HepG2 (cell line): ENCODE measurements at regions not wholly inside any gene's neighbourhood (a gene's known extent, or its start where the extent isn't known, plus 50 kb on each side); places are given as distances from the start of the nearest gene placed in this dataset.

Experiments
- ATAC-seq: fragments of 200-7000 bp; cut with Tn5 transposase; 3 replicates; pipeline ENCODE4 v1.9.1; 2020; ENCODE audit warnings: mild to moderate bottlenecking, moderate library complexity
- BruUV-seq: library from RNA; stranded (reverse); fragments of 400-500 nt; replicated peaks from 2 replicates; lab custom pipeline; 2021; lab: Mats Ljungman, UMichigan
- CTCF ChIA-PET: fragments of 300-600 bp; formaldehyde crosslinking; extraction: SDS; loops from one replicate; lab custom pipeline; 2021; ENCODE audit warnings: low total read pairs, inconsistent platforms, low intra/inter-chr PET ratio; lab: Yijun Ruan, JAX
- POLR2A ChIA-PET: fragments of 350-600 bp; sonication (Branson Sonifier 250); formaldehyde crosslinking; loops from one replicate; lab custom pipeline; 2020; ENCODE audit warnings: antibody characterized with exemption, inconsistent platforms; lab: Yijun Ruan, JAX
- DNase-seq: peaks from one replicate; pipeline ENCODE4 v3.0.0-alpha.2; 2015; ENCODE audit warnings: low spot score
- FAIRE-seq: peaks from 3 replicates; lab custom pipeline; 2011; peaks lifted over from hg19 to GRCh38; lab: Jason Lieb, UNC
- H2AFZ ChIP-seq: one replicate; pipeline ENCODE4 v1.6.1; 2011; ENCODE audit warnings: low read length, inconsistent platforms
- H3K27ac ChIP-seq: fragments of 300-600 bp; 3 replicates; pipeline ENCODE4 v1.8.0; 2011; ENCODE audit warnings: mixed run types, mild to moderate bottlenecking, mixed read lengths, low read length, inconsistent platforms; ENCODE audit not compliant: insufficient read depth; ENCODE audit errors: extremely low read length
- H3K27me3 ChIP-seq, 2 experiments: fragments of 200-600 bp in 1 of 2; 2 replicates in 1 of 2; 3 replicates in 1 of 2; pipeline versions ENCODE4 v1.6.0 to v1.8.0; 2011; ENCODE audit warnings: low read length in 2 of 2, mild to moderate bottlenecking in 2 of 2, moderate library complexity in 2 of 2, inconsistent platforms in 1 of 2; ENCODE audit not compliant: insufficient read depth in 2 of 2, control insufficient read depth in 1 of 2
- H3K36me3 ChIP-seq, 2 experiments: fragments of 200-600 bp in 1 of 2; replicated peaks in 1 of 2; 2 replicates in 1 of 2; 3 replicates in 1 of 2; pipeline versions ENCODE4 v1.5.1 to v1.8.0; 2011; ENCODE audit warnings: low read length in 2 of 2, inconsistent platforms in 1 of 2; ENCODE audit not compliant: insufficient read depth in 2 of 2, control insufficient read depth in 1 of 2
- H3K4me1 ChIP-seq: 2 replicates; pipeline ENCODE4 v1.5.1; 2012; ENCODE audit warnings: low read length, inconsistent platforms; ENCODE audit not compliant: insufficient read depth
- H3K4me2 ChIP-seq: 2 replicates; pipeline ENCODE4 v1.6.0; 2011; ENCODE audit warnings: low read depth, low read length, inconsistent platforms
- H3K4me3 ChIP-seq, 3 experiments: fragments of 200-600 bp in 1 of 3; sonication (generic), shearing (Covaris generic) in 1 of 3; replicated peaks in 1 of 3; 2 replicates each; pipeline ENCODE4 v1.5.1; 2011 to 2016; ENCODE audit warnings: low read length in 3 of 3, inconsistent platforms in 2 of 3, low read depth in 2 of 3, mild to moderate bottlenecking in 2 of 3, control low read depth in 1 of 3, mixed read lengths in 1 of 3; ENCODE audit not compliant: insufficient read depth in 1 of 3
- H3K79me2 ChIP-seq: one replicate; pipeline ENCODE4 v1.6.1; 2011; ENCODE audit warnings: low read length, inconsistent platforms; ENCODE audit not compliant: insufficient read depth
- H3K9ac ChIP-seq: 2 replicates; pipeline ENCODE4 v1.6.0; 2011; ENCODE audit warnings: mild to moderate bottlenecking, low read depth, low read length, inconsistent platforms; ENCODE audit not compliant: insufficient read depth
- H3K9me3 ChIP-seq: 2 replicates; pipeline ENCODE4 v1.5.1; 2012; ENCODE audit warnings: mild to moderate bottlenecking, low read length
- H4K20me1 ChIP-seq: 2 replicates; pipeline ENCODE4 v1.6.0; 2011; ENCODE audit warnings: inconsistent platforms, mild to moderate bottlenecking, low read length, moderate library complexity; ENCODE audit not compliant: insufficient read depth
- FOXJ3 ChIP-seq: sonication (generic); formaldehyde crosslinking; IDR thresholded peaks from 2 replicates; pipeline ENCODE4 v1.4.0; 2020; ENCODE audit warnings: missing genetic modification reagents, mild to moderate bottlenecking, borderline replicate concordance
- IKZF1 ChIP-seq: fragments of 450-650 bp; IDR thresholded peaks from 2 replicates; pipeline ENCODE4 v1.7.1; 2016
- KLF11 ChIP-seq: IDR thresholded peaks from 2 replicates; pipeline ENCODE4 v1.6.1; 2016; ENCODE audit warnings: missing compliant biosample characterization
- MAFF ChIP-seq: IDR thresholded peaks from 2 replicates; pipeline ENCODE4 v1.6.1; 2011; ENCODE audit warnings: low read depth, low read length, improper control_type of control experiment
- MAX ChIP-seq: IDR thresholded peaks from 2 replicates; pipeline ENCODE4 v1.6.1; 2012; ENCODE audit warnings: inconsistent platforms
- MTA3 ChIP-seq: sonication (generic); formaldehyde crosslinking; IDR thresholded peaks from 2 replicates; pipeline ENCODE4 v1.4.0; 2020; ENCODE audit warnings: missing genetic modification reagents
- NPAS2 ChIP-seq: sonication (generic); formaldehyde crosslinking; IDR thresholded peaks from 2 replicates; pipeline ENCODE4 v1.8.0; 2022; ENCODE audit warnings: mild to moderate bottlenecking, missing genetic modification reagents, borderline replicate concordance
- PREB ChIP-seq: sonication (generic); formaldehyde crosslinking; IDR thresholded peaks from 2 replicates; pipeline ENCODE4 v1.4.0; 2020; ENCODE audit warnings: missing genetic modification reagents
- SAFB2 ChIP-seq: sonication (generic); formaldehyde crosslinking; IDR thresholded peaks from 2 replicates; pipeline ENCODE4 v1.5.1; 2020; ENCODE audit warnings: missing genetic modification reagents, low read depth, mild to moderate bottlenecking, borderline replicate concordance
- U2AF2 ChIP-seq: fragments of 200-400 bp; formaldehyde crosslinking; IDR thresholded peaks from 2 replicates; pipeline ENCODE4 v1.6.1; 2017; ENCODE audit warnings: low read depth, mild to moderate bottlenecking, low read length
- XBP1 ChIP-seq: sonication (generic); formaldehyde crosslinking; IDR thresholded peaks from 2 replicates; pipeline ENCODE4 v1.5.0; 2020; ENCODE audit warnings: missing genetic modification reagents
- ZFP41 ChIP-seq: sonication (generic); formaldehyde crosslinking; IDR thresholded peaks from 2 replicates; pipeline ENCODE4 v1.4.0; 2020; ENCODE audit warnings: mild to moderate bottlenecking, missing genetic modification reagents, borderline replicate concordance
- ZNF180 ChIP-seq: sonication (generic); formaldehyde crosslinking; IDR thresholded peaks from 2 replicates; pipeline ENCODE4 v1.4.0; 2020; ENCODE audit warnings: low read depth, missing genetic modification reagents, borderline replicate concordance
- ZNF296 ChIP-seq: sonication (generic); formaldehyde crosslinking; conservative IDR thresholded peaks from 2 replicates; pipeline ENCODE4 v1.5.0; 2020; ENCODE audit warnings: mild to moderate bottlenecking, missing genetic modification reagents
- ZNF354B ChIP-seq: sonication (generic); formaldehyde crosslinking; IDR thresholded peaks from 2 replicates; pipeline ENCODE4 v1.8.0; 2022; ENCODE audit warnings: mild to moderate bottlenecking, missing genetic modification reagents
- ZNF768 ChIP-seq: sonication (generic); formaldehyde crosslinking; IDR thresholded peaks from 2 replicates; pipeline ENCODE4 v1.4.0; 2020; ENCODE audit warnings: missing genetic modification reagents
- WGBS: methylation state at CpG from one replicate; pipeline ENCODE4 v1.1.6; 2017; ENCODE audit warnings: low lambda C conversion rate; 5-methylcytosine and 5-hydroxymethylcytosine counted together
- in situ Hi-C: cut with HindIII; loops from 2 replicates; pipeline ENCODE4 v1.10.0; 2017; ENCODE audit warnings: low pct_unique_long_range_greater_than_20kb; ENCODE audit not compliant: extremely low pct_ligation_motif_present
- intact Hi-C: fragments of 100-400 bp; cut with micrococcal nuclease; formaldehyde crosslinking; loops from one replicate; pipeline ENCODE4 v1.10.0; 2022; ENCODE audit not compliant: unreplicated experiment
- TF ChIP-seq, protein P1 (sequence below): sonication (generic); formaldehyde crosslinking; IDR thresholded peaks from 2 replicates; pipeline ENCODE4 v1.4.0; 2020; ENCODE audit warnings: missing genetic modification reagents, low read depth, mild to moderate bottlenecking, borderline replicate concordance
- TF ChIP-seq, protein P2 (sequence below): sonication (generic); formaldehyde crosslinking; IDR thresholded peaks from 2 replicates; pipeline ENCODE4 v1.5.1; 2020; ENCODE audit warnings: mild to moderate bottlenecking, missing genetic modification reagents

GRCh38 chr6:128821116-128821515 lies 61.8 kb upstream of the LAMA2 start:
- CTCF ChIA-PET: no interaction called here
- TF ChIP-seq, protein P1, sequence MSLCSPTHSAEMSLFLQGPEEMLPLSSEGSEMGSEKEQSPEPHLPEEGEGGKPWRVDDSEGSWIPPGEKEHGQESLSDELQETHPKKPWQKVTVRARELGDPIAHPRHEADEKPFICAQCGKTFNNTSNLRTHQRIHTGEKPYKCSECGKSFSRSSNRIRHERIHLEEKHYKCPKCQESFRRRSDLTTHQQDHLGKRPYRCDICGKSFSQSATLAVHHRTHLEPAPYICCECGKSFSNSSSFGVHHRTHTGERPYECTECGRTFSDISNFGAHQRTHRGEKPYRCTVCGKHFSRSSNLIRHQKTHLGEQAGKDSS: no peak
- TF ChIP-seq U2AF2: no peak
- no peak for TF ChIP-seq ZNF296 (CRISPR knock-in tag)
- no peak for TF ChIP-seq PREB
- TF ChIP-seq KLF11 (CRISPR knock-in tag): no peak
- no peak for TF ChIP-seq ZNF180
- no peak for TF ChIP-seq IKZF1
- TF ChIP-seq ZNF354B: no peak
- TF ChIP-seq NPAS2 (CRISPR knock-in tag): no peak
- no peak for TF ChIP-seq MAFF
- TF ChIP-seq FOXJ3 (CRISPR knock-in tag): no peak
- TF ChIP-seq, protein P2, sequence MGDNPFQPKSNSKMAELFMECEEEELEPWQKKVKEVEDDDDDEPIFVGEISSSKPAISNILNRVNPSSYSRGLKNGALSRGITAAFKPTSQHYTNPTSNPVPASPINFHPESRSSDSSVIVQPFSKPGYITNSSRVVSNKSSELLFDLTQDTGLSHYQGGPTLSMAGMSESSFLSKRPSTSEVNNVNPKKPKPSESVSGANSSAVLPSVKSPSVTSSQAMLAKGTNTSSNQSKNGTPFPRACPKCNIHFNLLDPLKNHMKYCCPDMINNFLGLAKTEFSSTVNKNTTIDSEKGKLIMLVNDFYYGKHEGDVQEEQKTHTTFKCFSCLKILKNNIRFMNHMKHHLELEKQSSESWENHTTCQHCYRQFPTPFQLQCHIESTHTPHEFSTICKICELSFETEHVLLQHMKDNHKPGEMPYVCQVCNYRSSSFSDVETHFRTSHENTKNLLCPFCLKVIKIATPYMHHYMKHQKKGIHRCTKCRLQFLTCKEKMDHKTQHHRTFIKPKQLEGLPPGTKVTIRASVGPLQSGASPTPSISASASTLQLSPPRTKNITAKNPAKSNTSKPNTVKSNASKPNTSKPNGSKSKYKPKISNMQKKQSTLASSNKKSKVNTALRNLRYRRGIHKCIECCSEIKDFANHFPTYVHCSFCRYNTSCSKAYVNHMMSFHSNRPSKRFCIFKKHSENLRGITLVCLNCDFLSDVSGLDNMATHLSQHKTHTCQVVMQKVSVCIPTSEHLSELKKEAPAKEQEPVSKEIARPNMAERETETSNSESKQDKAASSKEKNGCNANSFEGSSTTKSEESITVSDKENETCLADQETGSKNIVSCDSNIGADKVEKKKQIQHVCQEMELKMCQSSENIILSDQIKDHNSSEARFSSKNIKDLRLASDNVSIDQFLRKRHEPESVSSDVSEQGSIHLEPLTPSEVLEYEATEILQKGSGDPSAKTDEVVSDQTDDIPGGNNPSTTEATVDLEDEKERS (CRISPR knock-in tag): no peak
- TF ChIP-seq XBP1: no peak
- TF ChIP-seq ZFP41 (CRISPR knock-in tag): no peak
- no peak for TF ChIP-seq SAFB2
- no peak for TF ChIP-seq MTA3 (CRISPR knock-in tag)
- no peak for TF ChIP-seq ZNF768 (CRISPR knock-in tag)
- no peak for TF ChIP-seq MAX
- TF ChIP-seq, all 625 proteins: peak for 0
- ATAC-seq (no peak), DNase-seq (no peak), FAIRE-seq (no peak)
- Histone ChIP-seq H3K4me2 (no peak overlapping the region), H3K4me1 (no peaks in the 10 kb centered on the region), H4K20me1 (no peaks in the 10 kb centered on the region), H3K9me3 (no peaks in the 10 kb centered on the region), H2AFZ (no peak overlapping the region), H3K27ac (no peak overlapping the region), H3K36me3 (no peaks in the 10 kb centered on the region), H3K27me3 (no peaks in the 10 kb centered on the region), H3K9ac (no peak overlapping the region), H3K4me3 (no peak overlapping the region), H3K79me2 (no peaks in the 10 kb centered on the region)
- intact Hi-C loops: no loop called here
- no TSS peak for BruUV-seq
- POLR2A ChIA-PET: no interaction called here
- in situ Hi-C loops: no loop called here
- 0% methylated on average over 2 of the region's 2 CpGs for WGBS
